GM10266 (cell line): ENCODE measurements at regions not wholly inside any gene's neighbourhood (a gene's known extent, or its start where the extent isn't known, plus 50 kb on each side); places are given as distances from the start of the nearest gene placed in this dataset.

Experiments used
- DNase-seq: peaks from one replicate; pipeline ENCODE4 v3.0.0; 2012; ENCODE audit errors: extremely low spot score
- TF ChIP-seq, protein P1 (sequence below): IDR thresholded peaks from 2 replicates; pipeline ENCODE4 v1.5.1; 2012; ENCODE audit warnings: mild to moderate bottlenecking, low read depth; ENCODE audit not compliant: control insufficient read depth, insufficient read depth; ENCODE audit errors: missing control alignments

DNA sequence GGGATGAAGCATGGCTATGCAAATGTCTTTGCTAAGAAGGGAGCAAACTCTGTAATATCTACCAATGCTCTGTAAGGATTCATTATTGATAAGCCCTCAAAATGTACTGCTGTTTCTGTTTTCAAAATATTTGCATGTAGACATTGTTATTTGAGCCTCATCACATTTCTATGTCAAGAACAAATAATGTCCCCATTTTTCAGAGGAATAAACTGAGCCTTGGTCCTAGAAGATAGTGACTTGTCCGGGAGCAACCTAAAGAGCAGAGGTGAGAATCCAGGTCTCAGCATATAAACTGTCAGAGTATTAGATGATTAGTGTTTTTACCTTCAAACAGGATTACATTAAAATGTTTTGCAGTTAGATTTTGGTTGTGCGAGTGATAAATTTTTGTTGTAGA lies 125.5 kb upstream of the SRRM4 start:
- DNase-seq: no peak
- TF ChIP-seq, protein P1, sequence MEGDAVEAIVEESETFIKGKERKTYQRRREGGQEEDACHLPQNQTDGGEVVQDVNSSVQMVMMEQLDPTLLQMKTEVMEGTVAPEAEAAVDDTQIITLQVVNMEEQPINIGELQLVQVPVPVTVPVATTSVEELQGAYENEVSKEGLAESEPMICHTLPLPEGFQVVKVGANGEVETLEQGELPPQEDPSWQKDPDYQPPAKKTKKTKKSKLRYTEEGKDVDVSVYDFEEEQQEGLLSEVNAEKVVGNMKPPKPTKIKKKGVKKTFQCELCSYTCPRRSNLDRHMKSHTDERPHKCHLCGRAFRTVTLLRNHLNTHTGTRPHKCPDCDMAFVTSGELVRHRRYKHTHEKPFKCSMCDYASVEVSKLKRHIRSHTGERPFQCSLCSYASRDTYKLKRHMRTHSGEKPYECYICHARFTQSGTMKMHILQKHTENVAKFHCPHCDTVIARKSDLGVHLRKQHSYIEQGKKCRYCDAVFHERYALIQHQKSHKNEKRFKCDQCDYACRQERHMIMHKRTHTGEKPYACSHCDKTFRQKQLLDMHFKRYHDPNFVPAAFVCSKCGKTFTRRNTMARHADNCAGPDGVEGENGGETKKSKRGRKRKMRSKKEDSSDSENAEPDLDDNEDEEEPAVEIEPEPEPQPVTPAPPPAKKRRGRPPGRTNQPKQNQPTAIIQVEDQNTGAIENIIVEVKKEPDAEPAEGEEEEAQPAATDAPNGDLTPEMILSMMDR: no peak

DNA sequence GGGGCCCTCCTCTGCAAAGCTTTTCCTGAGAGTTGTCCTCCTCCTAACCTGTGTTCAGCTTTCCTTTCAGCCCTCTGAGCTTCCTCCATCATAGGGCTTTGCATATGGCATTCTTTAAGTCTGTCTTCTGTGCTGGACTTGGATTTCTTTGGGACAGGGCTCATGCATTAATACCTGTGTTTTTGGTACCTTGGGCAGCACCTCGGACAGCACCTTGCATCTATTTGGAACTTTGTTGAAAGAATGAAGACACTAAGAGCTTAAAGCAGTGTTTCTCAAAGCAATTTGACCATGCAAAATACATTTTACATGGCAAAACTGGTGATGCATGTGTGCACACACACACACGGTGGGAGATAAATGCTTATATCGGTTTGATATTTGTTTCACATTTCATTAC lies 115.0 kb upstream of the SRRM4 start:
- TF ChIP-seq, protein P1: no peak

GRCh38 chr12:118870551-118870950 lies 110.8 kb upstream of the SRRM4 start:
- TF ChIP-seq, protein P1: no peak
- DNase-seq: no peak

More for the DNA sequence above, 115.0 kb upstream of the SRRM4 start:
- no peak for DNase-seq

DNA sequence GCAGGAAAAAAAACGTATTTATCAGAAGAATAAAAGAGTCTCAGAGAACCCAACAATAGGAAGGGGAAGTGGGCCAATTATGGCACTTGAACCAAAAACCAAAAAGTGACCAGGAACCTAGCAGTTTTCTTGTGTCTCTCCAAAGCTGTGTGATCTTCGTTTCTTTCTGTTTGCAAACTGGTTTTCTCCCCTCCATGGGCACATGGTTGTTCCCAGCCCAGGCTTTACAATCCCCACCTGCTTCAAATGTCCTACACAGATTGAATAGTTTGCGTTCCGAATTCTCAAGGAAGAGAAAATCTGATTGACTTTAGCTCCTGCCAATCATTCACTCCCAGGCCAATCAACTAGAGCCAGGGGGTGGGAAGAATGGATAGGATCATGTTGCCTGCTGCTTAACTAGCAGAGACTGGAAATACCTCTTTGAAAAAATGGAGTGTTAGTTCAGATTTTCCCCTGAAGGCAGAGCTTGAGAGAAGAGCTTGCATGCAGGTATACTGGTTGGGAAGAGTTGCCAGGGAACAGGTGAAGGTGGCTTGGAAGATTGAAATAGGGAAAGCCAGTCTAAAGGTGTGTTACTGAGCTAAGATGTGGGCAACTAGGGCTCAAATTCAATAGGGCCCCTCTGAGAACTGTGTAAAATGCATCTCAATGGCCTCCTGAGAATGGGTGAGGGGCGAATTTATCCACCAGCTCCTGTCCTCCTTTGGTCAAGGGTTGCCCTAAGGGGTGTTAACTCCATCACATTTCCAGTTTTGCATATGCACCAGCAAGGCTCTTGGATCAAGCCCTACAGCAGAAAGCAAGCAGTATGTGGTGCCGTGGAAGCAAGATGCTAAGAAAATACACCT lies 106.4 kb upstream of the SRRM4 start:
- TF ChIP-seq, protein P1: no peak
- no peak for DNase-seq

DNA sequence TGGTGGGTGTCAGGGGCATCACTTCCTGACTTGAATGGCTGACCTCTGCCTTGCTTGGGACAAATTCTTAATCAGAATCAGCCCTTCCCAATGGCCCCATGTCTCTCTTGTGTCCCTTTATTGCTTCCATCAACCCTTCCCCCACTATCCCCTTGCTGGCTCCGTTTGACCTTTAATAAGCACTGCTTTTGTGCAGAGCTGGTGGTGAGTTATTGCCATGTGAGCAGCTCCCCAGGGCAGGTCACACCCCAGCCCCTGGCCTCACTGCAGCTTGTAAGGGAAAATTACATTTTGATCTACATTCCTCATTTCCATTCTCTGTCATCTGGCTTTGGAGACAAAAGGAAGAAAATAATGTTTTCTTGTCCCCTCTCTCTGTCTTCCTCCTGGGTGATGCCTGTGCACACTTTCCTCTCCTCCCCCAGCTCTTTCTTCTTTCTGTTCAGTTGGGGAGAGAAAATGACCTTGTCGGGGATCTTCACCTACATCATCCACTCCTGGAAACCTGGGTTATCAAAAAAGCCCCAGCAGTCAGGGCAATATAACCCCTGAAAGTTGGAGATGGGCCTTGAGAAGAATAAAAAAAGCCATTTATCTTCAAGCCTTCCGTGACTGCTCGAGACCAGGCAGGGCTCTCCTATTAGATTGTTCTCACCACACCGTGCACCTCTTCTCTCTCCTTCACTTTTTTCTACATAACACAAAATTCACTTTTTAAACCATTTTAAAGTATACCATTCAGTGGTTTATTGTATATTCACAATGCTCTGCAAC lies 100.4 kb upstream of the SRRM4 start:
- DNase-seq: no peak

GRCh38 chr12:118884226-118884625 lies 97.1 kb upstream of the SRRM4 start:
- DNase-seq: no peak
- TF ChIP-seq, protein P1: no peak

More for the DNA sequence above, 100.4 kb upstream of the SRRM4 start:
- TF ChIP-seq, protein P1: no peak

GRCh38 chr12:118900993-118901392 lies 80.3 kb upstream of the SRRM4 start:
- TF ChIP-seq, protein P1: no peak
- DNase-seq: no peak
